HG03342 (cell line): ENCODE measurements at regions not wholly inside any gene's neighbourhood (a gene's known extent, or its start where the extent isn't known, plus 50 kb on each side); places are given as distances from the start of the nearest gene placed in this dataset.
"Not testable (repeated sequence)": the region's sequence is repeated elsewhere in the genome, so short reads cannot be mapped to it uniquely, and the experiment has no call there.

Source experiments
- ATAC-seq: cut with Tn5 transposase; IDR thresholded peaks from one replicate; pipeline ENCODE4 v1.9.1; 2021; ENCODE audit warnings: mild to moderate bottlenecking, moderate library complexity; ENCODE audit not compliant: unreplicated experiment

GRCh38 chr9:74071502-74071901 is 425.6 kb upstream of the RORB start:
- ATAC-seq = no peak

DNA sequence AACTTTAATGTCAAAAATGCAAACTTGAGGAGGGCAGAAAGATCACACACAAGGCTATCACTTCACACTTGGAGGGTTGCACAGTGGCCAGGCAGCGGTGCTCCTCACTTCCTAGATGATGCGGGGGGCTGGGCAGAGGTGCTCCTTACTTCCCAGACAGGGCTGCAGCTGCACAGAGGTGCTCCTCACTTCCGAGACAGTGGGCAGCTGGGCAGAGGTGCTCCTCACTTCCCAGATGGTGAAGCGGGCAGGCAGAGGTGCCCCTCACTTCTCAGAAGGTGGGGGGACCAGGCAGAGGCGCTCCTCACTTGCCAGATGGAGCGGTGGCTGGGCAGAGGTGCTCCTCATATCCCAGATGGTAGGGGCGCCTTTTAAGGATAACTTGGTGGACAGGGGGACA is 423.2 kb upstream of the RORB start:
- ATAC-seq = no peak

DNA sequence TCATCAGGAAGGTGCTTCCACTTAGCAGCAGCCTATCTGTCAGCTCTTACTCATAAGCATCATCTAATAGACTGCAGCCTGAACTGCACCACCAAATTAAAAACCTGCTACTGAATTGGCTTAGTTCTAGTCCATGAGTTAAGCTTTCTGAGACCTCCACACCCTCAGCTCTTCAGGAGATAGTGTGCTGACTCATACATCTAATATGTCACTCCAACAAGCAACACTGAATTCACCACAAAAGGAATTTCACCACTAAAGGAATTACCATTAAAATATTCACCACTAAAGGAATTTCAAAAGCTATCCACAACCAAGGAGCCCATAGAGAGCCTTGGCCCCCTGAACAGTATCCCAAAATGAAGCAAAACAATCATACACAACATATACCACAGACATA is 418.5 kb upstream of the RORB start:
- no peak for ATAC-seq

DNA sequence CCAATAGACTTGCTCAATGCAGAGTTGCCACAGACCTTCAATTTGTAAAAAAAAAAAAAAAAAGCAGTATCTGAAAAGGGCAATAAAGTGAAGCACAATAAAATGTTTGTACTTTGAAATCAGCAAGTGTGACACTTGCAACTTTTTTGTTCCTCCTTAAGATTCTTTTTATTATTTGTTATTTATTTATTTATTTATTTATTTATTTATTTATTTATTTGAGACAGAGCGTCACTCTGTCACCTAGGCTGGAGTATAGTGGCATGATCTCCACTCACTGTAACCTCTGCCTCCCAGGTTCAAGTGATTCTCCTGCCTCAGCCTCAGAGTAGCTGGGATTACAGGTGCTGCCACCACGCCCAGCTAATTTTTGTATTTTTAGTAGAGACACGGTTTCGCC is 416.5 kb upstream of the RORB start:
- not testable (repeated sequence) for ATAC-seq

- ATAC-seq = no peak
Observed at GRCh38 chr9:74083681-74084433, 413.3 kb upstream of the RORB start.

DNA sequence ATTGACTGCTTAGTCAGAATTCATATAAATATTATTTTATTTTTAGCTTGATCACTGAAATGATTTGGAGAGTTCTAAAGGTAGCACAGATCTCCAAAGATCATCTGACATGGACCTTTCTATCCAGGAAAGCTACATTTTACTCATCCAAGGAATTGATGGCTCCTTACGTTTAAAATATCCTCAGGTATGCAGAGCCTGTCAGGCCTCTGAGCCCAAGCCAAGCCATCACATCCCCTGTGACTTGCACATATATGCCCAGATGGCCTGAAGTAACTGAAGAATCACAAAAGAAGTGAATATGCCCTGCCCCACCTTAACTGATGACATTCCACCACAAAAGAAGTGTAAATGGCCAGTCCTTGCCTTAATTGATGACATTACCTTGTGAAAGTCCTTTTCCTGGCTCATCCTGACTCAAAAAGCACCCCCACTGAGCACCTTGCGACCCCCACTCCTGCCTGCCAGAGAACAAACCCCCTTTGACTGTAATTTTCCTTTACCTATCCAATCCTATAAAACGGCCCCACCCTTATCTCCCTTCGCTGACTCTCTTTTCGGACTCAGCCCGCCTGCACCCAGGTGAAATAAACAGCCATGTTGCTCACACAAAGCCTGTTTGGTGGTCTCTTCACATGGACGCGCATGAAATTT is 411.6 kb upstream of the RORB start:
- ATAC-seq = not testable (repeated sequence)

DNA sequence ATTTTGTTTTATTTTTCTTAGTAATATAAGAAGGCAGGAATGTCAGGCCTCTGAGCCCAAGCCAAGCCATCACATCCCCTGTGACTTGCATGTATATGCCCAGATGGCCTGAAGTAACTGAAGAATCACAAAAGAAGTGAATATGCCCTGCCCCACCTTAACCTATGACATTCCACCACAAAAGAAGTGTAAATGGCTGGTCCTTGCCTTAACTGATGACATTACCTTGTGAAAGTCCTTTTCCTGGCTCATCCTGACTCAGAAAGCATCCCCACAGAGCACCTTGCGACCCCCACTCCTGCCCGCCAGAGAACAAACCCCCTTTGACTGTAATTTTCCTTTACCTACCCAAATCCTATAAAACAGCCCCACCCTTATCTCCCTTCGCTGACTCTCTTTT is 406.2 kb upstream of the RORB start:
- not testable (repeated sequence) for ATAC-seq

DNA sequence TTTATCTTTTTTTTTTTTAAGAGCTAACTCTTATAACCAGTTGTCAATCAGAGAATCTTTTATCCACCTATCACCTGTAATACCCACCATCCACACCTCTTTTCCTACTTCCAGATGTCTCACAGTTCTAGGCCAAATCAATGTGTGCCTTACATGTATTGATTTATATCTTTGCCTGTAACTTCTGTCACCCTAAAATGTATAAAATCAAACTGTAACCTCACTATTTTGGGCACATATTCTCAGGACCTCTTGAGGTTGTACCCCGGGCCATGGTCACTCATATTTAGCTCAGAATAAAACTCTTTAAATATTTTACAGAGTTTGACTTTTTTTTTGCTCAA is 404.7 kb upstream of the RORB start:
- no peak for ATAC-seq

DNA sequence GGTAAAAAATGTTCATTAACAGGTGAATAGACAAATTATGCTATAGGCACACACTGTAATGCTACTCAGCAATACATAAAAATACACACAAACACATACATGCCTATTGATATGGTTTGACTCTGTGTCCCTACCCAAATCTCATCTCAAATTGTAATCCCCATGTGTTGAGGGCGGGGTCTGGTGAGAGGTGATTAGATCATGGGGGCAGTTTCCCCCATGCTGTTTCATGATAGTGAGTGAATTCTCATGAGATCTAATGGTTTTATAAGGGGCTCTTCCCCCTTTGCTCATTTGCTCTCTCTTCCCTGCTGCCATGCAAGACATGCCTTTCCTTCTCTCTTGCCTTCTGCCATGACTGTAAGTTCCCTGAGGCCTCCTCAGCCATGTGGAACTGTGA is 403.1 kb upstream of the RORB start:
- ATAC-seq = not testable (repeated sequence)

GRCh38 chr9:74094766-74095165 is 402.4 kb upstream of the RORB start:
- no peak for ATAC-seq

DNA sequence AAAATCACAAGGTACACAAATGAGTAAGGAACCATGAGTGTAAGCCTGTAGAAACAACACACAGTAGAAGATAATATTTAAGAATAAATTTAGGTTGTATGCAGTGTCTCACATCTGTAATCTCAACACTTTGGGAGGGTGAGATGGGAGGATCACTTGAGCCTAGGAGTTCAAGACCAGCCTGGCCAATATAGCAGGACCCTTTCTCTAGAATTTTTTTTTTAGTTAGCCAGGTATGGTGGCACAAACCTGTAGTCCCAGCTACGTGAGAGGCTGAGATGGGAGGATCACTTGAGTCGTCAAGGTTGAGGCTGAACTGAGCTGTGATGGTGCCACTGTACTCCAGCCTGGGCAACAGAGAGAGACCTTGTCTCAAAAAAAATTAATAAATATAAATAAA is 401.2 kb upstream of the RORB start:
- ATAC-seq = no peak

DNA sequence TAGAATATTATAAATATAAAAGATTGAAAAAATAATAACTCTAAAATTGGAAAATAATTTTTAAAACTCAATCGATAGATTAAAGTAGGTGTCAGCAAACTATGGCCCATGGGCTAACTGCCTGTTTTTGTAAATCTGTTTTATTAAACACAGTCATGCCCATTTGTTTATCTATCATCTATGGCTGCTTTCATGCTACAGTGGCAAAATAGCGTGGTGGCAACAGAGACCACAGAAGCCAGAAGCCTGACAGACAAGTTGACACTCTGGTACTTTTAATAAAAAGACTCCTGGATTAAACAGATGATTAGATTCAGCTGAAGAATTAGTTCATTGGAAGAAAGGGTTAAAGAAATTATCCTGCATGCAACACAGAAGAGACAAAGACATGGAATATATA is 400.7 kb upstream of the RORB start:
- ATAC-seq = no peak

DNA sequence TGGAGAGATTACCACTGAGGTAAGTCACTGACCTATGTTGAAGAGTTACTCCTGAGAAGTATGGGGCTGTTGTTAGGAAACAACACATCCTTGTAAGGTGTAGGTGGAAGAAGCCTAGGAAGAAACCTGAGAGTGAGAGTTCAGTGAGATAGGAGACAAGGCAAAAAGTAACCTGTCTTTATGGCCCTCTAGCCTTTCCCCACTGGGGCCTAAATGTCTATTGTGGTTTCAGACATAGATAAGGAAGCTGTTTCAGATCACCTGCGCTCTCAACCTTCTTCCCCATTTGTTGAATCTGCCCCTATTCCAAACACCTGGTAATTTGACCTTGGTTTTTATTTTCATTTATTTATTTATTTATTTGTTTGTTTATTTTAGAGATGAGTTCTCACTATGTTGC is 397.1 kb upstream of the RORB start:
- ATAC-seq = no peak

GRCh38 chr9:74102148-74102547 is 395.0 kb upstream of the RORB start:
- not testable (repeated sequence) for ATAC-seq

- ATAC-seq = no peak
Observed at GRCh38 chr9:74102702-74103101, 394.4 kb upstream of the RORB start.

- ATAC-seq = no peak
Observed at GRCh38 chr9:74107692-74108091, 389.4 kb upstream of the RORB start.

DNA sequence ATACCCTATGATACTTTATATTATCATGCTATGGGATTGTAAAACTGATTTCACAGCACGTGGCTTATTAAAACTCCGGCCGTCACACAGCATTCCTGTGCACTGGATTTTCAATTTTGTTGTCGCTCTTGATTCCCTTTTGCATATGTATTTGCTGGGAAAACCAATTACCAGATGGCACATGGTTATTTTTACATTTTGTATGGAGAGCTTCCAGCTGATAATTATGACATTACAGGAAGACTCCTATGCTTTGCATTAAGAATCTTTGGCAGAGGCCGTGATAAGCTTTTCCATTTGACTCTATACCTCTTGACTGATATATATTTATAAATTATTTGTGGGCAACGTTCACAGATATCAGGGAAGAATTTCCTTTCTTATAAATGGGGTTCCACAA is 381.2 kb upstream of the RORB start:
- no peak for ATAC-seq

DNA sequence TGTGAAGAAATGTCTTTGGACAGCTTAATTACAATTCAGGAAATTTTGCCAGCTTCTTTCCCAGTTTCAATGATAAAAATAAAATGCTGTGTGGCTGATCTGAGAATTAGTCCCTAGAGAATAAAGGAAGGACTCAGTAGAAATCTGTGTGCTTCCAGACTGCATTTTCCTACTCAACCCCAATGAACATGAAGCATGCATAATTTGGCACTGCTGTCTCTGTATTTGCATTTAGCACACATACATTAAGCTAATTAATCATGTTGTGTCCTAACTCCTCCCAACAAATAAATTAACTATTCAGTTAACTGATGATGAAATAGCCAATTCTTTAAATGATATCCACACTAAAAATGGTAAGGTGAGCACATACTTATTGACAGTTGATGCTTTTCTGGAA is 380.0 kb upstream of the RORB start:
- ATAC-seq = no peak

- no peak for ATAC-seq
Observed at GRCh38 chr9:74117731-74118130, 379.4 kb upstream of the RORB start.

- ATAC-seq = no peak
Observed at GRCh38 chr9:74120061-74120460, 377.1 kb upstream of the RORB start.

- ATAC-seq = no peak
Observed at GRCh38 chr9:74120470-74120869, 376.7 kb upstream of the RORB start.

DNA sequence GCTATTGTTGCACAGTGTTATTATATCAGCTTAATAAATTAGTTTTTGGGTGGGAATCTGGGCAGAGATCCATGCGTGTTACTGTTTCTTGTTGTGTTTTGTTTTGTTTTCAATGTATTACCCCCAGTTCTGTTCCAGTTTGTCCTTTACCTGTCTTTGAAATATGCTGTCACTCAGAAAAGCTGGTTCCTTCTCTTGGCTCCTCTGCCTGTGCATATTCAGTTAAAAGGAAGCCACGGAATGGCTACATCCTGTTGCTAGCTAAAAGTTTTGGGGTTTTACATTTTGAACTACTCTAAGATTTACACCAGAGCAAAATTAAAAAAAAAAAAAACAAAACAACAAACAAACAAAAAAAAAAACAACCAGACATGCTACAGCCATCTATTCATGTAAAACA is 374.9 kb upstream of the RORB start:
- ATAC-seq = no peak

DNA sequence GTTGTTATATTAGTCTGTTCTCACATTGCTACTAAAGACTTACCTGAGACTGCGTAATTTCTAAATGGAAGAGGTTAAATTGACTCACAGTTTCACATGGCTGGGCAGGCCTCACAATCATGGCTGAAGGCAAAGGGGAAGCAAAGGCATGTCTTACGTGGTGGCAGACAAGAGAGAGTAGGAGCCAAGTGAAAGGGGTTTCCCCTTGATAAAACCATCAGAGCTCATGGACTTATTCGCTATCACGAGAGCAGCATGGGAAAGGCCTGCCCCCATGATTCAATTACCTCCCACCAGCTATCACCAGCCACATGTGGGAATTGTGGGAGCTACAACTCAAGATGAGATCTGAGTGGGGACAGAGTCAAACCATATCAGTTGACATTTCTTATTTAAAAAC is 374.5 kb upstream of the RORB start:
- ATAC-seq = no peak
